OCI-LY7 (cell line): ENCODE measurements at regions not wholly inside any gene's neighbourhood (a gene's known extent, or its start where the extent isn't known, plus 50 kb on each side); places are given as distances from the start of the nearest gene placed in this dataset.

Experiments
- EZH2phosphoT487 ChIP-seq: fragments of 200-600 bp; sonication (generic); IDR thresholded peaks from 2 replicates; pipeline ENCODE4 v1.6.1; 2018; ENCODE audit warnings: low read depth, borderline replicate concordance, mild to moderate bottlenecking, mixed run types, antibody characterized with exemption, low read length, moderate library complexity, mixed read lengths
- TF ChIP-seq, protein P1 (sequence below): fragments of 200-600 bp; sonication (generic); conservative IDR thresholded peaks from 2 replicates; pipeline ENCODE4 v1.5.1; 2014; ENCODE audit warnings: mild to moderate bottlenecking, antibody characterized with exemption, low read length, moderate library complexity, mixed read lengths

DNA sequence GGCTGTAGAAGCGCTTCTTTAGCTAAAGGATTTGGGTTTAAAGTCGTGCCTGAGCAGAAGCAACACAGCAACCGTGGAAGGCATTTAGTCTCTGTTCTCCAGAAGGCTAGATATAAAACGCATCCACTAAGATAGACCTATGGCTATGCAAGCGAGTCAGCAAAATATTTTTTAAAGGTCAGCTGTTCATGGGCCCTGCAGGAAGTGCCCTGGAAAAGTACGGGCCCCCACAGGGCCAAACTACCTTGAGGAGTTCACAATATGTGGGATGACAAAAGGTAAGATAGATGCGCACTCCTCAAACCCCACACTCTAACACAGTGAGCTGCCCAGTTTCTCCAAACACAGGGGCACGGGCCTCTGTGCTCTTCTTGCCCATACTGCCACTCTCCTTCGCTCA lies 261.6 kb downstream of the VPS13C start:
- TF ChIP-seq, protein P1, sequence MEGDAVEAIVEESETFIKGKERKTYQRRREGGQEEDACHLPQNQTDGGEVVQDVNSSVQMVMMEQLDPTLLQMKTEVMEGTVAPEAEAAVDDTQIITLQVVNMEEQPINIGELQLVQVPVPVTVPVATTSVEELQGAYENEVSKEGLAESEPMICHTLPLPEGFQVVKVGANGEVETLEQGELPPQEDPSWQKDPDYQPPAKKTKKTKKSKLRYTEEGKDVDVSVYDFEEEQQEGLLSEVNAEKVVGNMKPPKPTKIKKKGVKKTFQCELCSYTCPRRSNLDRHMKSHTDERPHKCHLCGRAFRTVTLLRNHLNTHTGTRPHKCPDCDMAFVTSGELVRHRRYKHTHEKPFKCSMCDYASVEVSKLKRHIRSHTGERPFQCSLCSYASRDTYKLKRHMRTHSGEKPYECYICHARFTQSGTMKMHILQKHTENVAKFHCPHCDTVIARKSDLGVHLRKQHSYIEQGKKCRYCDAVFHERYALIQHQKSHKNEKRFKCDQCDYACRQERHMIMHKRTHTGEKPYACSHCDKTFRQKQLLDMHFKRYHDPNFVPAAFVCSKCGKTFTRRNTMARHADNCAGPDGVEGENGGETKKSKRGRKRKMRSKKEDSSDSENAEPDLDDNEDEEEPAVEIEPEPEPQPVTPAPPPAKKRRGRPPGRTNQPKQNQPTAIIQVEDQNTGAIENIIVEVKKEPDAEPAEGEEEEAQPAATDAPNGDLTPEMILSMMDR, result no peak
- no peak for TF ChIP-seq EZH2phosphoT487
